ENCODE measurements at regions not wholly inside any gene's neighbourhood (a gene's known extent, or its start where the extent isn't known, plus 50 kb on each side); places are given as distances from the start of the nearest gene placed in this dataset.

GRCh38 chr10:117640406-117640805 lies 97.9 kb downstream of the EMX2 start (continued):
- TF ChIP-seq ZNF462 (CRISPR knock-in tag; IDR thresholded peaks at IDR 0.05) (no peak), POLR2AphosphoS5 (IDR thresholded peaks at IDR 0.05; ENCODE audit: low read depth) (no peak), EZH2 (IDR thresholded peaks at IDR 0.05; ENCODE audit: low read depth, unreplicated experiment) (no peak), REST (IDR thresholded peaks at IDR 0.05; ENCODE audit: unreplicated experiment) (no peak)

GRCh38 chr10:117646718-117647117 lies 104.2 kb downstream of the EMX2 start:
- no peaks in the 10 kb centered on the region for H3K36me3 ChIP-seq (ENCODE audit: insufficient read depth)
- ATAC-seq, result no peak
- DNase-seq (ENCODE audit: low spot score), result no peak
- H3K9me3 Mint-ChIP-seq, result peaks cover 8% of the 10 kb centered on the region; the same call in 1 of the 3 replicates
- no peak overlapping the region for H3K27ac ChIP-seq (ENCODE audit: low read depth)
- H3K27me3 Mint-ChIP-seq (ENCODE audit: insufficient read depth, low read depth, poor library complexity), result peaks cover 2% of the 10 kb centered on the region
- H3K27ac Mint-ChIP-seq, result no peak overlapping the region
- no peaks in the 10 kb centered on the region for H4K20me1 ChIP-seq (replicated peaks; ENCODE audit: insufficient read depth)
- no peak overlapping the region for H2AFZ ChIP-seq
- peaks cover 7% of the 10 kb centered on the region; the same call in 1 of the 2 replicates for H3K9me2 ChIP-seq (ENCODE audit: insufficient read depth)
- H3K36me3 Mint-ChIP-seq (ENCODE audit: low read depth), result no peaks in the 10 kb centered on the region
- H3K27me3 ChIP-seq (ENCODE audit: insufficient read depth), result no peaks in the 10 kb centered on the region
- no peaks in the 10 kb centered on the region for H3F3A ChIP-seq (replicated peaks; ENCODE audit: low read depth)
- H3K4me3 ChIP-seq, result no peak overlapping the region
- no peak overlapping the region for H3K4me2 ChIP-seq
- H3K4me1 ChIP-seq (ENCODE audit: insufficient read depth), result no peaks in the 10 kb centered on the region
- no peaks in the 10 kb centered on the region for H3K4me1 Mint-ChIP-seq
- H3K4me3 Mint-ChIP-seq, result no peak overlapping the region
- no peaks in the 10 kb centered on the region for H3K79me2 ChIP-seq (replicated peaks; ENCODE audit: insufficient read depth)
- TF ChIP-seq ZNF114 (CRISPR knock-in tag; IDR thresholded peaks at IDR 0.05) (no peak), EZH2phosphoT487 (IDR thresholded peaks at IDR 0.05; ENCODE audit: unreplicated experiment) (no peak), JUNB (IDR thresholded peaks at IDR 0.05; ENCODE audit: unreplicated experiment) (no peak), STAT1 (IDR thresholded peaks at IDR 0.05; ENCODE audit: unreplicated experiment) (no peak)
- TF ChIP-seq, protein P1, sequence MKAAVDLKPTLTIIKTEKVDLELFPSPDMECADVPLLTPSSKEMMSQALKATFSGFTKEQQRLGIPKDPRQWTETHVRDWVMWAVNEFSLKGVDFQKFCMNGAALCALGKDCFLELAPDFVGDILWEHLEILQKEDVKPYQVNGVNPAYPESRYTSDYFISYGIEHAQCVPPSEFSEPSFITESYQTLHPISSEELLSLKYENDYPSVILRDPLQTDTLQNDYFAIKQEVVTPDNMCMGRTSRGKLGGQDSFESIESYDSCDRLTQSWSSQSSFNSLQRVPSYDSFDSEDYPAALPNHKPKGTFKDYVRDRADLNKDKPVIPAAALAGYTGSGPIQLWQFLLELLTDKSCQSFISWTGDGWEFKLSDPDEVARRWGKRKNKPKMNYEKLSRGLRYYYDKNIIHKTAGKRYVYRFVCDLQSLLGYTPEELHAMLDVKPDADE (IDR thresholded peaks at IDR 0.05), result no peak

All from GM23338 (cell line).